HCT116 (cell line): ENCODE measurements at regions not wholly inside any gene's neighbourhood (a gene's known extent, or its start where the extent isn't known, plus 50 kb on each side); places are given as distances from the start of the nearest gene placed in this dataset.

Experiments used
- ATAC-seq: fragments of 200-7000 bp; cut with Tn5 transposase; 2 replicates; pipeline ENCODE4 v1.9.1; 2020; ENCODE audit warnings: mild to moderate bottlenecking, moderate library complexity
- BruUV-seq: library from RNA; stranded (reverse); fragments of 400-500 nt; replicated peaks from 2 replicates; lab custom pipeline; 2021; lab: Mats Ljungman, UMichigan
- CTCF ChIA-PET: fragments of 300-600 bp; sonication (Branson Sonifier 250); formaldehyde crosslinking; loops from one replicate; lab custom pipeline; 2021; ENCODE audit warnings: antibody characterized with exemption; lab: Charles Lee
- POLR2A ChIA-PET: fragments of 300-600, 350-600 bp; sonication (Branson Sonifier 250); formaldehyde crosslinking; loops from one replicate; lab custom pipeline; 2021; ENCODE audit warnings: antibody characterized with exemption; lab: Charles Lee
- RAD21 ChIA-PET, 2 experiments: fragments of 300-600 bp; sonication (Branson Sonifier 250); formaldehyde crosslinking; loops; one replicate each; lab custom pipeline; 2023; ENCODE audit warnings: low total read pairs in 2 of 2; ENCODE audit not compliant: uncharacterized antibody in 2 of 2, unreplicated experiment in 2 of 2, low non-redundant PET in 1 of 2; lab: Charles Lee
- DNase-seq: peaks from one replicate; pipeline ENCODE4 v3.0.0-alpha.2; 2010; ENCODE audit warnings: low read depth, low spot score
- H2AFZ ChIP-seq: fragments of 200-600 bp; shearing (Covaris generic), sonication (generic); 2 replicates; pipeline ENCODE4 v1.6.1; 2017; ENCODE audit warnings: low read depth, mixed run types, mixed read lengths, antibody characterized with exemption, low read length; ENCODE audit not compliant: poor library complexity, severe bottlenecking
- H3K27ac ChIP-seq: 2 replicates; pipeline ENCODE4 v1.5.1; 2012; ENCODE audit warnings: low read depth, low read length
- H3K27me3 ChIP-seq: fragments of 200-600 bp; sonication (generic); 2 replicates; pipeline ENCODE4 v1.6.1; 2016; ENCODE audit warnings: mixed run types, low read length, mixed read lengths; ENCODE audit not compliant: insufficient read depth
- H3K36me3 ChIP-seq, 2 experiments: fragments of 200-500 bp in 1 of 2; fragments of 200-600 bp in 1 of 2; sonication (Bioruptor generic) in 1 of 2; sonication (generic) in 1 of 2; 2 replicates each; pipeline versions ENCODE4 v1.5.1 to v1.6.1; 2014 to 2016; ENCODE audit warnings: low read length in 2 of 2, inconsistent platforms in 1 of 2, mixed read lengths in 1 of 2, mixed run types in 1 of 2; ENCODE audit not compliant: insufficient read depth in 2 of 2, control insufficient read depth in 1 of 2
- H3K4me1 ChIP-seq, 2 experiments: fragments of 200-600 bp in 1 of 2; sonication (generic) in 1 of 2; 2 replicates each; pipeline versions ENCODE4 v1.5.1 to v1.6.1; 2012 to 2017; ENCODE audit warnings: low read length in 2 of 2, inconsistent platforms in 1 of 2, mild to moderate bottlenecking in 1 of 2, mixed read lengths in 1 of 2, mixed run types in 1 of 2, moderate library complexity in 1 of 2; ENCODE audit not compliant: insufficient read depth in 2 of 2, control insufficient read depth in 1 of 2
- H3K4me2 ChIP-seq: fragments of 200-600 bp; sonication (generic); 2 replicates; pipeline ENCODE4 v1.6.1; 2017; ENCODE audit warnings: mixed run types, low read length, mixed read lengths
- H3K4me3 ChIP-seq, 2 experiments: fragments of 200-600 bp in 1 of 2; sonication (generic) in 1 of 2; replicated peaks in 1 of 2; 2 replicates each; pipeline ENCODE4 v1.5.1; 2011 to 2016; ENCODE audit warnings: low read length in 2 of 2, control low read depth in 1 of 2, low read depth in 1 of 2, mild to moderate bottlenecking in 1 of 2, mixed read lengths in 1 of 2, mixed run types in 1 of 2
- H3K79me2 ChIP-seq: fragments of 200-600 bp; sonication (generic); 2 replicates; pipeline ENCODE4 v1.6.1; 2017; ENCODE audit warnings: mild to moderate bottlenecking, mixed run types, low read length, moderate library complexity, mixed read lengths; ENCODE audit not compliant: insufficient read depth
- H3K9ac ChIP-seq: fragments of 200-600 bp; sonication (generic); 2 replicates; pipeline ENCODE4 v1.6.1; 2016; ENCODE audit warnings: low read length, mixed read lengths
- H3K9me2 ChIP-seq: fragments of 200-600 bp; sonication (generic), shearing (Covaris generic); 2 replicates; pipeline ENCODE4 v1.6.1; 2017; ENCODE audit warnings: mixed run types, mild to moderate bottlenecking, moderate library complexity; ENCODE audit not compliant: insufficient read depth
- H3K9me3 ChIP-seq, 2 experiments: fragments of 200-500 bp in 1 of 2; fragments of 200-600 bp in 1 of 2; sonication (Bioruptor generic) in 1 of 2; sonication (generic) in 1 of 2; 2 replicates each; pipeline ENCODE4 v1.6.1; 2014 to 2017; ENCODE audit warnings: low read length in 2 of 2, mixed read lengths in 2 of 2, inconsistent platforms in 1 of 2, low read depth in 1 of 2, mild to moderate bottlenecking in 1 of 2, mixed run types in 1 of 2, moderate library complexity in 1 of 2; ENCODE audit not compliant: control insufficient read depth in 1 of 2, insufficient read depth in 1 of 2
- H4K20me1 ChIP-seq: fragments of 200-600 bp; sonication (generic), shearing (Covaris generic); 2 replicates; pipeline ENCODE4 v1.6.1; 2017; ENCODE audit warnings: mixed run types, mild to moderate bottlenecking, moderate library complexity; ENCODE audit not compliant: insufficient read depth
- CEBPB ChIP-seq: IDR thresholded peaks from 2 replicates; pipeline ENCODE4 v1.6.1; 2012; ENCODE audit warnings: low read depth
- CTCF ChIP-seq, 3 experiments: fragments of 200-600 bp in 1 of 3; sonication (generic) in 1 of 3; IDR thresholded peaks in 2 of 3; conservative IDR thresholded peaks in 1 of 3; 2 replicates each; pipeline ENCODE4 v1.5.1; 2012 to 2017; ENCODE audit warnings: low read depth in 2 of 3, low read length in 2 of 3, antibody characterized with exemption in 1 of 3, borderline replicate concordance in 1 of 3, control low read depth in 1 of 3, mild to moderate bottlenecking in 1 of 3, mixed read lengths in 1 of 3, mixed run types in 1 of 3, moderate library complexity in 1 of 3; ENCODE audit not compliant: insufficient read depth in 1 of 3
- ELF1 ChIP-seq: IDR thresholded peaks from 2 replicates; pipeline ENCODE4 v1.6.1; 2012; ENCODE audit warnings: low read depth, borderline replicate concordance
- FOSL1 ChIP-seq: IDR thresholded peaks from 2 replicates; pipeline ENCODE4 v1.6.1; 2012; ENCODE audit warnings: low read depth
- MAX ChIP-seq: IDR thresholded peaks from 2 replicates; pipeline ENCODE4 v1.6.1; 2012
- POLR2A ChIP-seq: IDR thresholded peaks from 2 replicates; pipeline ENCODE4 v1.7.0; 2011; ENCODE audit warnings: borderline replicate concordance; ENCODE audit not compliant: insufficient read depth, insufficient read length; ENCODE audit errors: extremely low read depth
- REST ChIP-seq: IDR thresholded peaks from 2 replicates; pipeline ENCODE4 v1.6.1; 2012; ENCODE audit warnings: low read depth
- SP1 ChIP-seq: IDR thresholded peaks from 2 replicates; pipeline ENCODE4 v1.6.1; 2012; ENCODE audit warnings: low read depth
- SRF ChIP-seq: IDR thresholded peaks from 2 replicates; pipeline ENCODE4 v1.6.1; 2012; ENCODE audit warnings: low read depth
- TCF7L2 ChIP-seq: IDR thresholded peaks from 2 replicates; pipeline ENCODE4 v1.7.0; 2011; ENCODE audit warnings: borderline replicate concordance, inconsistent platforms; ENCODE audit not compliant: insufficient read depth, insufficient read length; ENCODE audit errors: extremely low read depth
- ZFX ChIP-seq: fragments of 450-650 bp; IDR thresholded peaks from 2 replicates; pipeline ENCODE4 v1.6.1; 2017
- intact Hi-C: fragments of 100-400 bp; cut with micrococcal nuclease; formaldehyde crosslinking; loops from 2 replicates; pipeline ENCODE4 v1.10.0; 2022
- TF ChIP-seq, protein P1 (sequence below): IDR thresholded peaks from 2 replicates; pipeline ENCODE4 v1.6.1; 2011; ENCODE audit warnings: mild to moderate bottlenecking, low read length, moderate library complexity; ENCODE audit not compliant: insufficient replicate concordance; ENCODE audit errors: extremely low read depth

- ChIA-PET RAD21 (no interaction called here), POLR2A (no interaction called here), CTCF (no interaction called here)
- no peaks in the 10 kb centered on the region for H3K4me1 ChIP-seq
- no peak for ATAC-seq
- no peak overlapping the region for H2AFZ ChIP-seq
- TF ChIP-seq POLR2A = no peak
- H3K79me2 ChIP-seq = no peaks in the 10 kb centered on the region
- H3K4me2 ChIP-seq = no peak overlapping the region
- H4K20me1 ChIP-seq = no peaks in the 10 kb centered on the region
- no peak overlapping the region for H3K9ac ChIP-seq
- intact Hi-C loops = no loop called here
- H3K9me2 ChIP-seq = peaks cover 2% of the 10 kb centered on the region; the same call in 1 of the 2 replicates
- no peak for DNase-seq
- H3K27me3 ChIP-seq = no peaks in the 10 kb centered on the region
- no TSS peak for BruUV-seq
- H3K9me3 ChIP-seq = no peaks in the 10 kb centered on the region
- H3K27ac ChIP-seq = no peak overlapping the region
- no peak overlapping the region for H3K4me3 ChIP-seq
- no peaks in the 10 kb centered on the region for H3K36me3 ChIP-seq
Observed at GRCh38 chr6:140225701-140226436, 851.4 kb upstream of the CITED2 start.

- Histone ChIP-seq H3K4me3 (no peak overlapping the region), H3K9ac (no peak overlapping the region), H3K27ac (no peak overlapping the region), H3K79me2 (no peaks in the 10 kb centered on the region), H2AFZ (no peak overlapping the region), H3K4me1 (no peaks in the 10 kb centered on the region), H3K27me3 (no peaks in the 10 kb centered on the region), H3K9me3 (peaks cover 0 to 4% of the 10 kb centered on the region in 2 experiments; a peak in 1 of 4 replicates), H3K36me3 (no peaks in the 10 kb centered on the region), H4K20me1 (no peaks in the 10 kb centered on the region), H3K9me2 (no peaks in the 10 kb centered on the region), H3K4me2 (no peak overlapping the region)
- CTCF ChIA-PET = no interaction called here
- DNase-seq = no peak
- intact Hi-C loops = no loop called here
- RAD21 ChIA-PET = no interaction called here
- POLR2A ChIA-PET = no interaction called here
- no TSS peak for BruUV-seq
- no peak for ATAC-seq
- TF ChIP-seq, protein P1, sequence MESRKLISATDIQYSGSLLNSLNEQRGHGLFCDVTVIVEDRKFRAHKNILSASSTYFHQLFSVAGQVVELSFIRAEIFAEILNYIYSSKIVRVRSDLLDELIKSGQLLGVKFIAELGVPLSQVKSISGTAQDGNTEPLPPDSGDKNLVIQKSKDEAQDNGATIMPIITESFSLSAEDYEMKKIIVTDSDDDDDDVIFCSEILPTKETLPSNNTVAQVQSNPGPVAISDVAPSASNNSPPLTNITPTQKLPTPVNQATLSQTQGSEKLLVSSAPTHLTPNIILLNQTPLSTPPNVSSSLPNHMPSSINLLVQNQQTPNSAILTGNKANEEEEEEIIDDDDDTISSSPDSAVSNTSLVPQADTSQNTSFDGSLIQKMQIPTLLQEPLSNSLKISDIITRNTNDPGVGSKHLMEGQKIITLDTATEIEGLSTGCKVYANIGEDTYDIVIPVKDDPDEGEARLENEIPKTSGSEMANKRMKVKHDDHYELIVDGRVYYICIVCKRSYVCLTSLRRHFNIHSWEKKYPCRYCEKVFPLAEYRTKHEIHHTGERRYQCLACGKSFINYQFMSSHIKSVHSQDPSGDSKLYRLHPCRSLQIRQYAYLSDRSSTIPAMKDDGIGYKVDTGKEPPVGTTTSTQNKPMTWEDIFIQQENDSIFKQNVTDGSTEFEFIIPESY = no peak
- TF ChIP-seq MAX (no peak), ELF1 (no peak), SP1 (no peak), CEBPB (no peak), TCF7L2 (no peak), ZFX (no peak), REST (no peak), CTCF (IDR thresholded peaks at IDR 0.05 in 2 of 3, conservative IDR thresholded peaks at IDR 0.05 in 1 of 3; ENCODE audit: borderline replicate concordance in 1 of 3, insufficient read depth in 1 of 3, low read depth in 2 of 3, low read length in 2 of 3) (no peak), FOSL1 (no peak), SRF (no peak)
Observed at GRCh38 chr6:140217283-140217682, 842.8 kb upstream of the CITED2 start.
